ENCODE measurements at regions not wholly inside any gene's neighbourhood (a gene's known extent, or its start where the extent isn't known, plus 50 kb on each side); places are given as distances from the start of the nearest gene placed in this dataset.

- TF ChIP-seq KDM1A (IDR thresholded peaks at IDR 0.05; ENCODE audit: borderline replicate concordance, low read length) = no peak
- no peak for TF ChIP-seq RBBP5 (IDR thresholded peaks at IDR 0.05; ENCODE audit: borderline replicate concordance, low read depth, low read length)
- no peak for TF ChIP-seq SAP30 (IDR thresholded peaks at IDR 0.05; ENCODE audit: insufficient read depth, insufficient replicate concordance, low read length)
Observed at GRCh38 chr5:115696141-115696650, 70.4 kb upstream of the TMED7 start (continued).
